Suprapubic skin (tissue), 4 donors: ENCODE measurements at regions not wholly inside any gene's neighbourhood (a gene's known extent, or its start where the extent isn't known, plus 50 kb on each side); places are given as distances from the start of the nearest gene placed in this dataset.

ENCODE experiments used
- DNase-seq, 2 donors: peaks; one replicate each; pipeline ENCODE4 v3.0.0-alpha.2; 2019; ENCODE audit warnings: low spot score in 2 of 2
- H3K27ac ChIP-seq: fragments of 200-600 bp; sonication (generic); one replicate; pipeline ENCODE4 v1.5.1; 2019
- H3K27me3 ChIP-seq: fragments of 200-600 bp; sonication (generic); one replicate; pipeline ENCODE4 v1.5.1; 2019
- H3K36me3 ChIP-seq: fragments of 200-600 bp; sonication (generic); one replicate; pipeline ENCODE4 v1.5.1; 2019
- H3K4me1 ChIP-seq: fragments of 200-600 bp; sonication (generic); one replicate; pipeline ENCODE4 v1.5.1; 2019
- H3K4me3 ChIP-seq: fragments of 200-600 bp; sonication (generic); one replicate; pipeline ENCODE4 v1.5.1; 2019; ENCODE audit warnings: mild to moderate bottlenecking
- H3K9me3 ChIP-seq: fragments of 200-600 bp; sonication (generic); one replicate; pipeline ENCODE4 v1.5.1; 2019
- EP300 ChIP-seq: sonication (generic); formaldehyde crosslinking; IDR thresholded peaks from one replicate; pipeline ENCODE4 v1.6.1; 2017; ENCODE audit warnings: antibody characterized with exemption
- POLR2A ChIP-seq, 2 donors: fragments of 450-650 bp; IDR thresholded peaks; one replicate each; pipeline ENCODE4 v1.6.1; 2017; ENCODE audit warnings: antibody characterized with exemption in 2 of 2, mild to moderate bottlenecking in 2 of 2, moderate library complexity in 2 of 2
- POLR2AphosphoS5 ChIP-seq, 3 donors: sonication (generic); formaldehyde crosslinking; IDR thresholded peaks; one replicate each; pipeline ENCODE4 v1.6.1; 2017; ENCODE audit warnings: antibody characterized with exemption in 3 of 3
- WGBS: methylation state at CpG from one replicate; pipeline ENCODE4 v1.1.5; 2018; 5-methylcytosine and 5-hydroxymethylcytosine counted together
- TF ChIP-seq, protein P1 (sequence below), 2 donors: fragments of 200-600 bp in 1 of 2; fragments of 450-650 bp in 1 of 2; sonication (generic) in 1 of 2; IDR thresholded peaks; one replicate each; pipeline ENCODE4 v1.5.1; 2016 to 2019; ENCODE audit warnings: antibody characterized with exemption in 2 of 2, mild to moderate bottlenecking in 1 of 2, moderate library complexity in 1 of 2

DNA sequence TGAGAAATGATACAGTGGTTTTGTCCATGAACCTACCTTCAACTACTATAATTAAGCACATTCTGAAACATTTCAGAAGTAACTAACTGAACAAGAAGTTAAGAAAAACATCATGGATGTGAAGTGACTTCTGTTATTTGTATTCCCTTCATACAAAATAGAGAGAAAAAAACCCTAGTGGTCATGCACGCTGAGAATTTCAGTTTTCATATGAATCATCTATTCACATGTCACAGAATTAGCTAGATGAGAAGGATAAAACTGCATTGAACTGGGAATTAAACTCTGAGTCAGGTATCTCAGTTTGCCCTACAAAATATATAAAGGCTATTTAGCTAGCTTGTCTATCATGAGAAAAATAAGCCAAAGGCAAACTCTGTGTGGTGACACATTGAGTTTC lies 451.8 kb upstream of the FTMT start:
- Histone ChIP-seq H3K27me3 (no peaks in the 10 kb centered on the region), H3K36me3 (no peaks in the 10 kb centered on the region), H3K4me1 (no peaks in the 10 kb centered on the region), H3K27ac (no peak overlapping the region), H3K9me3 (no peaks in the 10 kb centered on the region), H3K4me3 (no peak overlapping the region)
- WGBS = 67% methylated on average over 1 of the region's 1 CpG
- DNase-seq = no peak
- TF ChIP-seq EP300 (no peak), POLR2AphosphoS5 (IDR thresholded peaks at IDR 0.05) (no peak), POLR2A (IDR thresholded peaks at IDR 0.05) (no peak)
- TF ChIP-seq, protein P1, sequence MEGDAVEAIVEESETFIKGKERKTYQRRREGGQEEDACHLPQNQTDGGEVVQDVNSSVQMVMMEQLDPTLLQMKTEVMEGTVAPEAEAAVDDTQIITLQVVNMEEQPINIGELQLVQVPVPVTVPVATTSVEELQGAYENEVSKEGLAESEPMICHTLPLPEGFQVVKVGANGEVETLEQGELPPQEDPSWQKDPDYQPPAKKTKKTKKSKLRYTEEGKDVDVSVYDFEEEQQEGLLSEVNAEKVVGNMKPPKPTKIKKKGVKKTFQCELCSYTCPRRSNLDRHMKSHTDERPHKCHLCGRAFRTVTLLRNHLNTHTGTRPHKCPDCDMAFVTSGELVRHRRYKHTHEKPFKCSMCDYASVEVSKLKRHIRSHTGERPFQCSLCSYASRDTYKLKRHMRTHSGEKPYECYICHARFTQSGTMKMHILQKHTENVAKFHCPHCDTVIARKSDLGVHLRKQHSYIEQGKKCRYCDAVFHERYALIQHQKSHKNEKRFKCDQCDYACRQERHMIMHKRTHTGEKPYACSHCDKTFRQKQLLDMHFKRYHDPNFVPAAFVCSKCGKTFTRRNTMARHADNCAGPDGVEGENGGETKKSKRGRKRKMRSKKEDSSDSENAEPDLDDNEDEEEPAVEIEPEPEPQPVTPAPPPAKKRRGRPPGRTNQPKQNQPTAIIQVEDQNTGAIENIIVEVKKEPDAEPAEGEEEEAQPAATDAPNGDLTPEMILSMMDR (IDR thresholded peaks at IDR 0.05) = no peak

DNA sequence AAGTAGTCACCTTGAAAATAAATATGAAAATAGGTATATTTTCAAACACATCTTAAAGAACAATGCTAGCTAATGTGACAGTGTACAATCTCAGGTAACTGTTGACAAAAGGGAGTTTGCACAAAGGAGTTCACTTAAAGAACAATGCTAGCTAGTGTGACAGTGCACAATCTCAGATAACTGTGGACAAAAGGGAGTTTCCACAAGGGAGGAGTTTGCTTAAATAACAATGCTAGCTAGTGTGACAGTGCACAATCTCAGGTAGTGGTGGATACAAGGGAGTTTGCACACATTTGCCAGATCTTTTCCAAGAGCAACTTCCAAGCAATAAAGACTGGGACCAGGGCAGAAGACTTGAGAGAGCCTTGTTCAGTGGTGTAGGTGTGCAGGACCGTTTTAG lies 442.9 kb upstream of the FTMT start:
- 100% methylated on average over 1 of the region's 1 CpG for WGBS
- Histone ChIP-seq H3K4me3 (no peak overlapping the region), H3K9me3 (no peaks in the 10 kb centered on the region), H3K36me3 (no peaks in the 10 kb centered on the region), H3K4me1 (no peaks in the 10 kb centered on the region), H3K27ac (no peak overlapping the region), H3K27me3 (no peaks in the 10 kb centered on the region)
- DNase-seq = no peak
- TF ChIP-seq POLR2A (IDR thresholded peaks at IDR 0.05) (no peak), POLR2AphosphoS5 (IDR thresholded peaks at IDR 0.05) (no peak), EP300 (no peak)
- TF ChIP-seq, protein P1 (IDR thresholded peaks at IDR 0.05) = no peak

DNA sequence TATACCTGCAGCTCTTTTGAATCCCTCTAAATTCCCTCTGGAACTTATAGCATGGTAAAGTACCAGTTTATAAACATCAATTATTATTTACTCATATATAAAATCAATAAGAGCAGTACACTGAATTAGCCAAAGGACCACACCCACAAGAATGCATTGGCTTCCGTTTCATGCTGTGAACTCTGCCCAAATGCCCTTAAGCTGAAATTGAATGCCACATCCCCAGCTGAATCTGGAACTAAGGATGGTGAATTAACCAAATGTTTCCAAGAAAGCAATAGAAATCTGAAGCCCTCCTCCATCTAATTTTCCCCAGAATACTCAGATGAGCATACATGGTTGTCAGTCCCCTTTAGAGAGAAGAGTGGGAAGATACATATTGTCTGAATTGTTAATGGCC lies 436.4 kb upstream of the FTMT start:
- no peak for DNase-seq
- Histone ChIP-seq H3K4me3 (no peak overlapping the region), H3K4me1 (no peaks in the 10 kb centered on the region), H3K36me3 (no peaks in the 10 kb centered on the region), H3K9me3 (no peaks in the 10 kb centered on the region), H3K27ac (no peak overlapping the region), H3K27me3 (no peaks in the 10 kb centered on the region)
- WGBS = 23% methylated on average over 1 of the region's 1 CpG
- TF ChIP-seq POLR2AphosphoS5 (IDR thresholded peaks at IDR 0.05) (no peak), POLR2A (IDR thresholded peaks at IDR 0.05) (no peak), EP300 (no peak)
- TF ChIP-seq, protein P1 (IDR thresholded peaks at IDR 0.05) = no peak

DNA sequence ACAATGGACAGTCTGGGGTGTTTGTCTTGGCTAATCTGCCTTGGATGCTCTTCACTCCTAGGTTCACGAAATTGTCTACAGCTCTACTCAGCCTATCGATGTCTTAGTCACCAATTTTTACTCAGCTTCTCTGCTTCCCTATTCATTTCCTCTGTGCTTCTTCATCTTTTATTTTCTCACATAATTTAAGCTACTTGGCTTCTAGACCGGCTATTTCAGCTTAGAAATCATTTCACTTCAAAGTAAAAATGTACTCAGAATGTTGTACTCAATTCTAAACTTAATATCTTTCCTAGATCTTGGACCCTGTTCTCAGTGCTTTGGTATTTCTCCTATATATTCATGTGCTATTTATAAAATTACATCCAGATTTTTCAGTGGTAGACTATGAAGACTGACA lies 430.0 kb upstream of the FTMT start:
- WGBS = 59% methylated on average over 3 of the region's 3 CpGs
- DNase-seq = no peak

DNA sequence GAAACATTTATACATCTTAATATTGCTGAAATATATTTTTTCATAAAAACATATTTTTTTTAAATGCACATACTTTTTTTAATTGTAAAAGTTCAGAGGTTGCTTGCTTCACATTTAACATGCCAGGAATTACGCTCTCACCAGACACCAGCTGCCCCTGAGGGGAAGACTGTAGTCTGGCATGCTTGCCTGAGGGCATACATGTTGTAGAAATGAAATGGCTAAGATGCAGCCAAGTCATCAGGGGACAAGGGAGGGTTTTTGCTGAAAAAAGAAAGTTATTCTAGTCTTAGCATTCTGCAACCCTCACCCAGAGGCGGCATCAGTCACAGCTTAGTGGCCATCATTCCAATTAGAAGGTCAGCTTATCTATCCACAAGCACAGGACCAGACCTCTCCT lies 426.7 kb upstream of the FTMT start:
- 46% methylated on average over 2 of the region's 2 CpGs for WGBS
- TF ChIP-seq POLR2AphosphoS5 (IDR thresholded peaks at IDR 0.05) (no peak), POLR2A (IDR thresholded peaks at IDR 0.05) (no peak), EP300 (no peak)
- TF ChIP-seq, protein P1 (IDR thresholded peaks at IDR 0.05) = no peak
- Histone ChIP-seq H3K27ac (no peak overlapping the region), H3K27me3 (no peaks in the 10 kb centered on the region), H3K9me3 (no peaks in the 10 kb centered on the region), H3K4me1 (no peaks in the 10 kb centered on the region), H3K36me3 (no peaks in the 10 kb centered on the region), H3K4me3 (no peak overlapping the region)
- no peak for DNase-seq

More for the DNA sequence above, 430.0 kb upstream of the FTMT start:
- TF ChIP-seq POLR2AphosphoS5 (IDR thresholded peaks at IDR 0.05) (no peak), POLR2A (IDR thresholded peaks at IDR 0.05) (no peak), EP300 (no peak)
- TF ChIP-seq, protein P1 (IDR thresholded peaks at IDR 0.05) = no peak
- no peak overlapping the region for H3K4me3 ChIP-seq
- H3K9me3 ChIP-seq = no peaks in the 10 kb centered on the region
- no peaks in the 10 kb centered on the region for H3K27me3 ChIP-seq
- H3K27ac ChIP-seq = no peak overlapping the region
- no peaks in the 10 kb centered on the region for H3K4me1 ChIP-seq
- no peaks in the 10 kb centered on the region for H3K36me3 ChIP-seq
